Activated CD4-positive, alpha-beta memory T cell treated with anti-CD3 and anti-CD28 coated beads for 36 hours (primary cell): ENCODE measurements at regions not wholly inside any gene's neighbourhood (a gene's known extent, or its start where the extent isn't known, plus 50 kb on each side); places are given as distances from the start of the nearest gene placed in this dataset.

ENCODE experiments used
- CTCF ChIA-PET: fragments of 350-600 bp; sonication (Branson Sonifier 250); formaldehyde crosslinking; loops from one replicate; lab custom pipeline; 2021; ENCODE audit warnings: antibody characterized with exemption, inconsistent platforms; lab: Charles Lee
- POLR2A ChIA-PET: fragments of 350-600 bp; sonication (Branson Sonifier 250); formaldehyde crosslinking; loops from one replicate; lab custom pipeline; 2021; ENCODE audit warnings: antibody characterized with exemption; lab: Charles Lee
- DNase-seq: peaks from one replicate; pipeline ENCODE4 v3.0.0-alpha.2; 2020
- H3K27ac Mint-ChIP-seq: one replicate; pipeline ENCODE4 v1.8.0; 2021; ENCODE audit warnings: mixed read lengths
- H3K27me3 Mint-ChIP-seq: one replicate; pipeline ENCODE4 v1.8.0; 2021; ENCODE audit warnings: mixed read lengths
- H3K36me3 Mint-ChIP-seq: one replicate; pipeline ENCODE4 v1.8.0; 2021; ENCODE audit warnings: mixed read lengths
- H3K4me1 Mint-ChIP-seq: one replicate; pipeline ENCODE4 v1.8.0; 2021; ENCODE audit warnings: low read depth, mixed read lengths
- H3K4me3 Mint-ChIP-seq: one replicate; pipeline ENCODE4 v1.8.0; 2021; ENCODE audit warnings: mild to moderate bottlenecking, mixed read lengths
- H3K9me3 Mint-ChIP-seq: one replicate; pipeline ENCODE4 v1.8.0; 2021; ENCODE audit warnings: mixed read lengths
- intact Hi-C: fragments of 100-400 bp; cut with micrococcal nuclease; formaldehyde crosslinking; loops from one replicate; pipeline ENCODE4 v1.15.1; 2023

- CTCF ChIA-PET, result no interaction called here
- Mint-ChIP-seq H3K4me3 (no peak overlapping the region), H3K9me3 (no peaks in the 10 kb centered on the region), H3K4me1 (no peaks in the 10 kb centered on the region), H3K27ac (no peak overlapping the region), H3K27me3 (no peaks in the 10 kb centered on the region), H3K36me3 (no peaks in the 10 kb centered on the region)
- intact Hi-C loops, result no loop called here
- no peak for DNase-seq
- POLR2A ChIA-PET, result no interaction called here
Observed at GRCh38 chr4:189765301-189765700, 175.4 kb upstream of the FRG1 start.

GRCh38 chr4:189765736-189766135 is 174.9 kb upstream of the FRG1 start:
- ChIA-PET POLR2A (no interaction called here), CTCF (no interaction called here)
- intact Hi-C loops, result no loop called here
- H3K4me3 Mint-ChIP-seq, result no peak overlapping the region
- H3K27ac Mint-ChIP-seq, result no peak overlapping the region
- no peaks in the 10 kb centered on the region for H3K9me3 Mint-ChIP-seq
- DNase-seq, result no peak
- H3K4me1 Mint-ChIP-seq, result no peaks in the 10 kb centered on the region
- H3K27me3 Mint-ChIP-seq, result no peaks in the 10 kb centered on the region
- no peaks in the 10 kb centered on the region for H3K36me3 Mint-ChIP-seq

GRCh38 chr4:189767941-189768340 is 172.7 kb upstream of the FRG1 start:
- intact Hi-C loops, result no loop called here
- no peaks in the 10 kb centered on the region for H3K4me1 Mint-ChIP-seq
- H3K36me3 Mint-ChIP-seq, result no peaks in the 10 kb centered on the region
- no peak overlapping the region for H3K4me3 Mint-ChIP-seq
- ChIA-PET POLR2A (no interaction called here), CTCF (no interaction called here)
- no peak for DNase-seq
- H3K27me3 Mint-ChIP-seq, result no peaks in the 10 kb centered on the region
- no peaks in the 10 kb centered on the region for H3K9me3 Mint-ChIP-seq
- H3K27ac Mint-ChIP-seq, result no peak overlapping the region

GRCh38 chr4:189769131-189769530 is 171.5 kb upstream of the FRG1 start:
- no peak overlapping the region for H3K4me3 Mint-ChIP-seq
- H3K36me3 Mint-ChIP-seq, result no peaks in the 10 kb centered on the region
- CTCF ChIA-PET, result no interaction called here
- DNase-seq, result no peak
- POLR2A ChIA-PET, result no interaction called here
- no peak overlapping the region for H3K27ac Mint-ChIP-seq
- H3K9me3 Mint-ChIP-seq, result no peaks in the 10 kb centered on the region
- no peaks in the 10 kb centered on the region for H3K4me1 Mint-ChIP-seq
- intact Hi-C loops, result no loop called here
- no peaks in the 10 kb centered on the region for H3K27me3 Mint-ChIP-seq

- Mint-ChIP-seq H3K36me3 (no peaks in the 10 kb centered on the region), H3K4me1 (no peaks in the 10 kb centered on the region), H3K9me3 (no peaks in the 10 kb centered on the region), H3K4me3 (no peak overlapping the region), H3K27ac (no peak overlapping the region), H3K27me3 (no peaks in the 10 kb centered on the region)
- POLR2A ChIA-PET, result no interaction called here
- intact Hi-C loops, result no loop called here
- DNase-seq, result no peak
- CTCF ChIA-PET, result no interaction called here
Observed at GRCh38 chr4:189771696-189772361, 168.8 kb upstream of the FRG1 start.

- Mint-ChIP-seq H3K27me3 (no peaks in the 10 kb centered on the region), H3K4me1 (no peaks in the 10 kb centered on the region), H3K4me3 (no peak overlapping the region), H3K27ac (no peak overlapping the region), H3K9me3 (no peaks in the 10 kb centered on the region), H3K36me3 (no peaks in the 10 kb centered on the region)
- DNase-seq, result no peak
- intact Hi-C loops, result no loop called here
- ChIA-PET CTCF (no interaction called here), POLR2A (no interaction called here)
Observed at GRCh38 chr4:189773909-189774308, 166.8 kb upstream of the FRG1 start.

GRCh38 chr4:189779281-189779980 is 161.2 kb upstream of the FRG1 start:
- DNase-seq, result no peak
- no peak overlapping the region for H3K4me3 Mint-ChIP-seq
- CTCF ChIA-PET, result interaction anchor here (1.9 kb wide), 1 partner anchor 13 kb away, joined by 9 read pairs; no protein-coding TSS in a partner anchor
- H3K27me3 Mint-ChIP-seq, result peaks cover 5% of the 10 kb centered on the region
- POLR2A ChIA-PET, result no interaction called here
- no peak overlapping the region for H3K27ac Mint-ChIP-seq
- H3K4me1 Mint-ChIP-seq, result no peaks in the 10 kb centered on the region
- intact Hi-C loops, result no loop called here
- H3K36me3 Mint-ChIP-seq, result no peaks in the 10 kb centered on the region
- no peaks in the 10 kb centered on the region for H3K9me3 Mint-ChIP-seq

GRCh38 chr4:189780391-189780790 is 160.3 kb upstream of the FRG1 start:
- no peak for DNase-seq
- no peaks in the 10 kb centered on the region for H3K9me3 Mint-ChIP-seq
- POLR2A ChIA-PET, result no interaction called here
- no peak overlapping the region for H3K4me3 Mint-ChIP-seq
- intact Hi-C loops, result no loop called here
- peaks cover 5% of the 10 kb centered on the region for H3K27me3 Mint-ChIP-seq
- no peaks in the 10 kb centered on the region for H3K36me3 Mint-ChIP-seq
- no peak overlapping the region for H3K27ac Mint-ChIP-seq
- H3K4me1 Mint-ChIP-seq, result no peaks in the 10 kb centered on the region
- CTCF ChIA-PET, result interaction anchor here (1.0 to 1.1 kb wide), 2 partner anchors 13 to 125 kb away, joined by 3 read pairs; no protein-coding TSS in a partner anchor

GRCh38 chr4:189784651-189785050 is 156.0 kb upstream of the FRG1 start:
- ChIA-PET CTCF (no interaction called here), POLR2A (no interaction called here)
- H3K27me3 Mint-ChIP-seq, result peaks cover 8% of the 10 kb centered on the region
- H3K4me3 Mint-ChIP-seq, result no peak overlapping the region
- no peaks in the 10 kb centered on the region for H3K4me1 Mint-ChIP-seq
- no peaks in the 10 kb centered on the region for H3K9me3 Mint-ChIP-seq
- H3K36me3 Mint-ChIP-seq, result no peaks in the 10 kb centered on the region
- intact Hi-C loops, result no loop called here
- H3K27ac Mint-ChIP-seq, result no peak overlapping the region
- DNase-seq, result no peak

GRCh38 chr4:189785257-189785656 is 155.4 kb upstream of the FRG1 start:
- peaks cover 8% of the 10 kb centered on the region for H3K27me3 Mint-ChIP-seq
- H3K9me3 Mint-ChIP-seq, result no peaks in the 10 kb centered on the region
- CTCF ChIA-PET, result no interaction called here
- H3K4me3 Mint-ChIP-seq, result no peak overlapping the region
- DNase-seq, result no peak
- intact Hi-C loops, result no loop called here
- POLR2A ChIA-PET, result no interaction called here
- H3K36me3 Mint-ChIP-seq, result no peaks in the 10 kb centered on the region
- H3K4me1 Mint-ChIP-seq, result no peaks in the 10 kb centered on the region
- H3K27ac Mint-ChIP-seq, result no peak overlapping the region

- Mint-ChIP-seq H3K9me3 (no peaks in the 10 kb centered on the region), H3K36me3 (no peaks in the 10 kb centered on the region), H3K4me3 (no peak overlapping the region), H3K27me3 (peaks cover 6% of the 10 kb centered on the region), H3K4me1 (no peaks in the 10 kb centered on the region), H3K27ac (no peak overlapping the region)
- CTCF ChIA-PET, result interaction anchor here (1.2 kb wide), 1 partner anchor 9 kb away, joined by 4 read pairs; no protein-coding TSS in a partner anchor
- POLR2A ChIA-PET, result no interaction called here
- no peak for DNase-seq
- intact Hi-C loops, result no loop called here
Observed at GRCh38 chr4:189786447-189786846, 154.2 kb upstream of the FRG1 start.

- ChIA-PET CTCF (no interaction called here), POLR2A (no interaction called here)
- no peak overlapping the region for H3K27ac Mint-ChIP-seq
- no peak overlapping the region for H3K4me3 Mint-ChIP-seq
- peaks cover 6% of the 10 kb centered on the region for H3K27me3 Mint-ChIP-seq
- no peaks in the 10 kb centered on the region for H3K36me3 Mint-ChIP-seq
- DNase-seq, result no peak
- intact Hi-C loops, result no loop called here
- H3K4me1 Mint-ChIP-seq, result no peaks in the 10 kb centered on the region
- H3K9me3 Mint-ChIP-seq, result no peaks in the 10 kb centered on the region
Observed at GRCh38 chr4:189787216-189788031, 153.2 kb upstream of the FRG1 start.
